DOHH2 (cell line): ENCODE measurements at regions not wholly inside any gene's neighbourhood (a gene's known extent, or its start where the extent isn't known, plus 50 kb on each side); places are given as distances from the start of the nearest gene placed in this dataset.

ENCODE experiments used
- H3F3A ChIP-seq: fragments of 200-600 bp; sonication (generic), shearing (Covaris generic); 2 replicates; pipeline ENCODE4 v1.6.0; 2016; ENCODE audit warnings: antibody characterized with exemption, mild to moderate bottlenecking; ENCODE audit not compliant: control insufficient read depth, insufficient read depth
- H3K27ac ChIP-seq: fragments of 200-600 bp; sonication (generic); 2 replicates; pipeline ENCODE4 v1.5.1; 2014; ENCODE audit warnings: low read depth, mild to moderate bottlenecking, low read length, moderate library complexity
- H3K27me3 ChIP-seq: fragments of 200-600 bp; sonication (generic); 2 replicates; pipeline ENCODE4 v1.6.1; 2014; ENCODE audit warnings: mild to moderate bottlenecking, low read length, mixed read lengths; ENCODE audit not compliant: control insufficient read depth
- H3K36me3 ChIP-seq: fragments of 200-600 bp; sonication (generic); 2 replicates; pipeline ENCODE4 v1.6.1; 2014; ENCODE audit warnings: mild to moderate bottlenecking, low read length, moderate library complexity, mixed read lengths; ENCODE audit not compliant: control insufficient read depth
- H3K4me1 ChIP-seq: fragments of 200-600 bp; sonication (generic); 2 replicates; pipeline ENCODE4 v1.6.1; 2014; ENCODE audit warnings: mild to moderate bottlenecking, low read length, mixed read lengths; ENCODE audit not compliant: control insufficient read depth
- H3K4me2 ChIP-seq: fragments of 200-600 bp; sonication (generic); 2 replicates; pipeline ENCODE4 v1.6.0; 2014; ENCODE audit warnings: mild to moderate bottlenecking, low read length, moderate library complexity
- H3K4me3 ChIP-seq: fragments of 200-600 bp; sonication (generic); 2 replicates; pipeline ENCODE4 v1.5.1; 2014; ENCODE audit warnings: mild to moderate bottlenecking, low read length, mixed read lengths
- H3K79me2 ChIP-seq: fragments of 200-600 bp; sonication (generic); 2 replicates; pipeline ENCODE4 v1.6.1; 2014; ENCODE audit warnings: mild to moderate bottlenecking, low read length, mixed read lengths; ENCODE audit not compliant: control insufficient read depth
- H3K9me2 ChIP-seq: fragments of 200-600 bp; sonication (generic); replicated peaks from 2 replicates; pipeline ENCODE4 v1.6.1; 2014; ENCODE audit warnings: mild to moderate bottlenecking, low read length, mixed read lengths; ENCODE audit not compliant: control insufficient read depth
- H3K9me3 ChIP-seq: fragments of 200-600 bp; sonication (generic); 2 replicates; pipeline ENCODE4 v1.6.1; 2014; ENCODE audit warnings: antibody characterized with exemption, low read length, mixed read lengths; ENCODE audit not compliant: control insufficient read depth, insufficient read depth
- H4K20me1 ChIP-seq: fragments of 200-600 bp; sonication (generic); 2 replicates; pipeline ENCODE4 v1.6.0; 2014; ENCODE audit warnings: low read depth, mild to moderate bottlenecking, antibody characterized with exemption, low read length, moderate library complexity; ENCODE audit not compliant: control insufficient read depth, insufficient read depth
- EZH2phosphoT487 ChIP-seq: fragments of 200-600 bp; sonication (generic); IDR thresholded peaks from 2 replicates; pipeline ENCODE4 v1.6.1; 2017; ENCODE audit warnings: borderline replicate concordance, mild to moderate bottlenecking, antibody characterized with exemption, low read length, moderate library complexity, mixed read lengths
- TF ChIP-seq, protein P1 (sequence below): fragments of 200-600 bp; sonication (generic); IDR thresholded peaks from one replicate; pipeline ENCODE4 v1.5.1; 2014; ENCODE audit warnings: antibody characterized with exemption, mild to moderate bottlenecking, low read depth, low read length; ENCODE audit not compliant: poor library complexity, severe bottlenecking

DNA sequence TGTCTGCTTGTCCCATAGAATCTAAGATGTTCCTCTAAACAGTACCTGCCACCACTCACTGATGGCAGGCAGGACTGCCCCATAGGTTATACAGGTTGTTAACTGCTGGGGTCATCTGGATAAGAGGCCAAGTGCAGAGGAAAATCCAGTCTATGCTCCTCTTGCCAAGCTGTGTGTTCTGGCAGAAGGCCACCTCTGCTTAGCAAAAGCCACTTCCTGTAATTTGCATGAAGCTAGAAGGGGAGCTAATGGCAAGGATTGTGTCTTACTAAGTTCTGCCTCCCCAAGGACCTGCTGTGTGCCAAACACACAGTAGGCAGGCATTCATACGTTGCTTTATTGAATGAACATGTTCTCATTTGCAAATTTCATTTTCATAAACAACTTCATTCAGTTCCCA lies 445.4 kb downstream of the BCL11B start:
- no peaks in the 10 kb centered on the region for H3K27me3 ChIP-seq
- TF ChIP-seq EZH2phosphoT487: no peak
- TF ChIP-seq, protein P1, sequence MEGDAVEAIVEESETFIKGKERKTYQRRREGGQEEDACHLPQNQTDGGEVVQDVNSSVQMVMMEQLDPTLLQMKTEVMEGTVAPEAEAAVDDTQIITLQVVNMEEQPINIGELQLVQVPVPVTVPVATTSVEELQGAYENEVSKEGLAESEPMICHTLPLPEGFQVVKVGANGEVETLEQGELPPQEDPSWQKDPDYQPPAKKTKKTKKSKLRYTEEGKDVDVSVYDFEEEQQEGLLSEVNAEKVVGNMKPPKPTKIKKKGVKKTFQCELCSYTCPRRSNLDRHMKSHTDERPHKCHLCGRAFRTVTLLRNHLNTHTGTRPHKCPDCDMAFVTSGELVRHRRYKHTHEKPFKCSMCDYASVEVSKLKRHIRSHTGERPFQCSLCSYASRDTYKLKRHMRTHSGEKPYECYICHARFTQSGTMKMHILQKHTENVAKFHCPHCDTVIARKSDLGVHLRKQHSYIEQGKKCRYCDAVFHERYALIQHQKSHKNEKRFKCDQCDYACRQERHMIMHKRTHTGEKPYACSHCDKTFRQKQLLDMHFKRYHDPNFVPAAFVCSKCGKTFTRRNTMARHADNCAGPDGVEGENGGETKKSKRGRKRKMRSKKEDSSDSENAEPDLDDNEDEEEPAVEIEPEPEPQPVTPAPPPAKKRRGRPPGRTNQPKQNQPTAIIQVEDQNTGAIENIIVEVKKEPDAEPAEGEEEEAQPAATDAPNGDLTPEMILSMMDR: no peak

DNA sequence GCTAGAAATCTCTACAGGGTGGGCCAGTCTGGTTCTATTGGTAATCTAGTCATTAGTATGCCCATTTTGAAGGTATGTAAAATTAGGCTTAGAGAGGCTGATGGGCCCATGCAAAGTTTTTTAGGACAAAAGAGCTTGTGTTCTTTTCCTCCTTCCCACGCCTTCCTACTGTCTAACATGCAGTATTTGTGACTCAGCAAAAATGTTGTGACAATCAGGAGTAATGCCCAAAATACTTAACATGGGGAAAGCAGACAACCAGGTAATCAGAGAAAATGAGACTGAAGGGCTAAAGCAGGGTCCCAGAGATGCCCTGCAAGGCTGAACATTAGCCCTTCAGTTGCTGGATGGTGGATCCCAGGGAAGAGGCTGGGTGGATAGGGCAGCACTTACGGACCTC lies 437.9 kb downstream of the BCL11B start:
- Histone ChIP-seq H3K27ac (no peak overlapping the region), H4K20me1 (no peaks in the 10 kb centered on the region), H3K4me1 (no peaks in the 10 kb centered on the region), H3K27me3 (no peaks in the 10 kb centered on the region), H3K4me2 (no peak overlapping the region), H3K4me3 (no peak overlapping the region), H3K9me3 (peaks cover 11% of the 10 kb centered on the region; the same call in 1 of the 2 replicates), H3K79me2 (no peaks in the 10 kb centered on the region), H3F3A (no peaks in the 10 kb centered on the region), H3K36me3 (no peaks in the 10 kb centered on the region), H3K9me2 (no peaks in the 10 kb centered on the region)
- TF ChIP-seq, protein P1: no peak
- no peak for TF ChIP-seq EZH2phosphoT487

More for the DNA sequence above, 445.4 kb downstream of the BCL11B start:
- Histone ChIP-seq H3K27ac (no peak overlapping the region), H3K36me3 (no peaks in the 10 kb centered on the region), H3K4me2 (no peak overlapping the region), H3K9me3 (no peaks in the 10 kb centered on the region; the same call in 1 of the 2 replicates), H3K4me3 (no peak overlapping the region), H3K79me2 (no peaks in the 10 kb centered on the region), H3F3A (no peaks in the 10 kb centered on the region), H4K20me1 (no peaks in the 10 kb centered on the region), H3K4me1 (no peaks in the 10 kb centered on the region), H3K9me2 (no peaks in the 10 kb centered on the region)

GRCh38 chr14:98835051-98835824 lies 436.8 kb downstream of the BCL11B start:
- H3K4me3 ChIP-seq: no peak overlapping the region
- no peak overlapping the region for H3K4me2 ChIP-seq
- H3F3A ChIP-seq: no peaks in the 10 kb centered on the region
- H3K27ac ChIP-seq: no peak overlapping the region
- H3K4me1 ChIP-seq: no peaks in the 10 kb centered on the region
- TF ChIP-seq, protein P1: no peak
- TF ChIP-seq EZH2phosphoT487: no peak
- H4K20me1 ChIP-seq: no peaks in the 10 kb centered on the region
- H3K9me3 ChIP-seq: peaks cover 11% of the 10 kb centered on the region; the same call in 1 of the 2 replicates
- H3K27me3 ChIP-seq: no peaks in the 10 kb centered on the region
- no peaks in the 10 kb centered on the region for H3K79me2 ChIP-seq
- no peaks in the 10 kb centered on the region for H3K36me3 ChIP-seq
- H3K9me2 ChIP-seq: no peaks in the 10 kb centered on the region
